ENCODE measurements at regions not wholly inside any gene's neighbourhood (a gene's known extent, or its start where the extent isn't known, plus 50 kb on each side); places are given as distances from the start of the nearest gene placed in this dataset.
"Not testable (repeated sequence)": the region's sequence is repeated elsewhere in the genome, so short reads cannot be mapped to it uniquely, and the experiment has no call there.

DNA sequence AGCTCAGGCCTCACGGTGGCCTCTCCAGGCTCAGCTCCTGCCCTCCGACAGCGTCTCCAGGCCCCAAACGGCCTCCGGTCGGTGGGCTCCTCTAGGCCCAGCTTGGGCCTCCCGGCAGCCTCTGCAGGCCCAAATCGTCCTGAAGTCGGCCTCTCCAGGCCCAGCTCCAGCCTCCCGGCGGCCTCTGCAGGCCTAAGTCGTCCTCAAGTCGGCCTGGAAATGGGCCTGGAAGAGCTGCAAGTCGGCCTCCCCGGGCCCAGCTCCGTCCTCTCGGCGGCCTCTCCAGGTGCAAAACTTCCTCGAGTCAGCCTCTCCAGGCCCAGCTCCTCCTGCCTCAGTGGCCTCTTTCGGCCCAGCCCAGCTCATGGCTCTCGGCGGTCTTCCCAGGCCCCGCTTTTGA lies 156.2 kb upstream of the CDK13 start:
- H3K27ac ChIP-seq; intact Hi-C loops (cut with DNase I); DNase-seq (ENCODE audit: low spot score in 2 of 2); H3K4me3 ChIP-seq; H3K9me3 ChIP-seq; H3K4me1 ChIP-seq; H3K27me3 ChIP-seq: not testable (repeated sequence)
- H3K36me3 ChIP-seq: peaks cover 13 to 24% of the 10 kb centered on the region in 2 donors

DNA sequence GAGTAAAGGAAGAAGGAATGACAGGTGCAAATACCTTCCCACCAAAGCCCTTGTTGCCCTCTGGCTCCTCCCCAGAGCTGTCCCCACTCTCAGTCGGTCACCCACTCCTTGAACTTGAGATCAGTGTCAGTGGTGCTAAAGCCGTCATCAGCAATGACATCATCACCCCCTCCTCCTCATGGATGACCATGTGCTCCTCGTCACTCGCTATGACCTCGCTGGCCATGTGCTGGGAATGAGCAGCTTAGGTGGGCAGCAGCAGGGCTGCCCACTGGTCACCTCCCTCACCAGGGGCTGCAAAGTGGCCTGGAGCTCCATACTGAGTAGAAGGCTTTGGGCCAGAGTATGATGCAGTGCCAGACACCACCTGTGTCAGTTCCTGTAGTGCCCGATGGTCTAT lies 153.1 kb upstream of the CDK13 start:
- H3K27me3 ChIP-seq; H3K27ac ChIP-seq; H3K4me3 ChIP-seq; H3K4me1 ChIP-seq; intact Hi-C loops (cut with DNase I); DNase-seq (ENCODE audit: low spot score in 2 of 2); H3K9me3 ChIP-seq: not testable (repeated sequence)
- H3K36me3 ChIP-seq: peaks cover 9 to 13% of the 10 kb centered on the region in 2 donors

- H3K36me3 ChIP-seq; intact Hi-C loops (cut with DNase I); H3K27me3 ChIP-seq; H3K27ac ChIP-seq; DNase-seq (ENCODE audit: low spot score in 2 of 2); H3K9me3 ChIP-seq; H3K4me1 ChIP-seq; H3K4me3 ChIP-seq: not testable (repeated sequence)
These were observed 152.0 kb upstream of the CDK13 start for GRCh38 chr7:39798077-39798476.

DNA sequence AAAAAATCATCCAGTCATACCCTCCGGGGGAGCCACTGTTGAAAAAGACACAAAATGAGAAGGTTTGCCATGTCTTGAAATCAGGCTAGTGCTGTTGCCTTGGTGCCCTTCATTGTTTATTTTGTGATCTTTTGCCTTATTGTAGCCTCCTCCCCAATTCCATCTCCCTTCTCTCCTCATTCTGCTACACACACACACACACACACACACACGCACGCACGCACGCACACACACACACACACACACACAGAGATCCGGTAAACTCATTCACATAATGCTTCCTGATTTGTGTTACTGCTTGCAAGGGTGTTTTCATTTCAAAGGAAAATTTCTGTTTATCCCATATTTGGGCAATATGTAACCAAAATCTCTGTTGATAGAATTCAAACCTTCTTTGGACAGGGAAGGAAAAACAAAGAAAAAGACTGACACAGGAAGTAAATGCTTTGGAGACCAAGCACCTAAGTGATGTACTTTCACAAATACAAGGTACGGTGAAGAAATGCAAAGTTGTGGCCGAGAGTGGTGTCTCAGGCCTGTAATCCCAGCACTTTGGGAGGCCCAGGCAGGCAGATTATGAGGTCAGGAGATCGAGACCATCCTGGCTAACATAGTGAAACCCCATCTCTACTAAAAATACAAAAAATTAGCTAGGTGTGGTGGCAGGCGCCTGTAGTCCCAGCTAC lies 141.1 kb upstream of the CDK13 start:
- Histone ChIP-seq H3K27me3 (no peaks in the 10 kb centered on the region), H3K36me3 (no peaks in the 10 kb centered on the region), H3K27ac (no peak overlapping the region), H3K9me3 (no peaks in the 10 kb centered on the region), H3K4me3 (no peak overlapping the region), H3K4me1 (no peaks in the 10 kb centered on the region)
- no peak for DNase-seq (ENCODE audit: low spot score in 2 of 2)
- TF ChIP-seq, protein P1, sequence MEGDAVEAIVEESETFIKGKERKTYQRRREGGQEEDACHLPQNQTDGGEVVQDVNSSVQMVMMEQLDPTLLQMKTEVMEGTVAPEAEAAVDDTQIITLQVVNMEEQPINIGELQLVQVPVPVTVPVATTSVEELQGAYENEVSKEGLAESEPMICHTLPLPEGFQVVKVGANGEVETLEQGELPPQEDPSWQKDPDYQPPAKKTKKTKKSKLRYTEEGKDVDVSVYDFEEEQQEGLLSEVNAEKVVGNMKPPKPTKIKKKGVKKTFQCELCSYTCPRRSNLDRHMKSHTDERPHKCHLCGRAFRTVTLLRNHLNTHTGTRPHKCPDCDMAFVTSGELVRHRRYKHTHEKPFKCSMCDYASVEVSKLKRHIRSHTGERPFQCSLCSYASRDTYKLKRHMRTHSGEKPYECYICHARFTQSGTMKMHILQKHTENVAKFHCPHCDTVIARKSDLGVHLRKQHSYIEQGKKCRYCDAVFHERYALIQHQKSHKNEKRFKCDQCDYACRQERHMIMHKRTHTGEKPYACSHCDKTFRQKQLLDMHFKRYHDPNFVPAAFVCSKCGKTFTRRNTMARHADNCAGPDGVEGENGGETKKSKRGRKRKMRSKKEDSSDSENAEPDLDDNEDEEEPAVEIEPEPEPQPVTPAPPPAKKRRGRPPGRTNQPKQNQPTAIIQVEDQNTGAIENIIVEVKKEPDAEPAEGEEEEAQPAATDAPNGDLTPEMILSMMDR (IDR thresholded peaks at IDR 0.05): no peak
- intact Hi-C loops (cut with DNase I): no loop called here

- TF ChIP-seq, protein P1 (IDR thresholded peaks at IDR 0.05): no peak
- intact Hi-C loops (cut with DNase I): no loop called here
- no peaks in the 10 kb centered on the region for H3K4me1 ChIP-seq
- H3K36me3 ChIP-seq: no peaks in the 10 kb centered on the region
- no peak overlapping the region for H3K27ac ChIP-seq
- no peak for DNase-seq (ENCODE audit: low spot score in 2 of 2)
- H3K4me3 ChIP-seq: no peak overlapping the region
- no peaks in the 10 kb centered on the region for H3K9me3 ChIP-seq
- no peaks in the 10 kb centered on the region for H3K27me3 ChIP-seq
These were observed 139.8 kb upstream of the CDK13 start for GRCh38 chr7:39810204-39810642.

GRCh38 chr7:39810710-39811109 lies 139.3 kb upstream of the CDK13 start:
- DNase-seq (ENCODE audit: low spot score in 2 of 2): no peak
- Histone ChIP-seq H3K27me3 (no peaks in the 10 kb centered on the region), H3K27ac (no peak overlapping the region), H3K36me3 (no peaks in the 10 kb centered on the region), H3K4me3 (no peak overlapping the region), H3K4me1 (no peaks in the 10 kb centered on the region), H3K9me3 (no peaks in the 10 kb centered on the region)
- intact Hi-C loops (cut with DNase I): no loop called here
- TF ChIP-seq, protein P1 (IDR thresholded peaks at IDR 0.05): no peak

DNA sequence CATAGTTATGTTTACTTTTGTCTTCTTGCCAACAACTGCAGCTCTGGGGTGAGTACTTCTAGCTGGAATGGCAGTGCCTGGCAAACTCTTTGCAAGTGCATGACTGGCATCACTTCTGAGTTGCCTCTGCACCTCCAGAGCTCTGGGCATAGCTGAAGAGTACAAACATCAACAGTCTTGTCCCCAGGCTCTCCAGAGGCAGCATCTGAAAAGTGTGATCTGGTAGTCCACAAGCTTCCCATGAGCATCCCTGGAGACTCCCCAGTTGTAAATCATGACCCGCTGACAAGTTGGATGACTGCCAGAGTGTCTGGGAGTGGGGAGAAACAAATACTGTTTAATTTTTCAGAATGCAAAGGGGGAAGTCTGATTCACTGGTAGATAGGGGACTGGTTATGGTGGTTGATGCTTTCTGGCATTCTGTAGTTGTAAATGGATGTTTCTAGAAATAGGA lies 138.9 kb upstream of the CDK13 start:
- H3K27me3 ChIP-seq: no peaks in the 10 kb centered on the region
- H3K4me3 ChIP-seq: no peak overlapping the region
- H3K4me1 ChIP-seq: no peaks in the 10 kb centered on the region
- TF ChIP-seq, protein P1 (IDR thresholded peaks at IDR 0.05): no peak
- intact Hi-C loops (cut with DNase I): no loop called here
- no peak overlapping the region for H3K27ac ChIP-seq
- H3K9me3 ChIP-seq: no peaks in the 10 kb centered on the region
- DNase-seq (ENCODE audit: low spot score in 2 of 2): no peak
- no peaks in the 10 kb centered on the region for H3K36me3 ChIP-seq
